PC-3 (cell line): ENCODE measurements at regions not wholly inside any gene's neighbourhood (a gene's known extent, or its start where the extent isn't known, plus 50 kb on each side); places are given as distances from the start of the nearest gene placed in this dataset.
"Not testable (repeated sequence)": the region's sequence is repeated elsewhere in the genome, so short reads cannot be mapped to it uniquely, and the experiment has no call there.

ENCODE experiments used
- ATAC-seq: fragments of 200-7000 bp; cut with Tn5 transposase; 2 replicates; pipeline ENCODE4 v1.9.1; 2020; ENCODE audit warnings: mild to moderate bottlenecking, moderate library complexity
- BruUV-seq: library from RNA; stranded (reverse); fragments of 400-500 nt; replicated peaks from 2 replicates; lab custom pipeline; 2021; lab: Mats Ljungman, UMichigan
- CTCF ChIA-PET: fragments of 300-600 bp; sonication (Branson Sonifier 250); formaldehyde crosslinking; loops from one replicate; lab custom pipeline; 2022; ENCODE audit warnings: antibody characterized with exemption; lab: Charles Lee
- POLR2A ChIA-PET: fragments of 300-600 bp; sonication (Branson Sonifier 250); formaldehyde crosslinking; loops from one replicate; lab custom pipeline; 2022; ENCODE audit warnings: antibody characterized with exemption; ENCODE audit not compliant: unreplicated experiment; lab: Charles Lee
- DNase-seq: peaks from one replicate; pipeline ENCODE4 v3.0.0-alpha.2; 2015
- H2AFZ ChIP-seq: fragments of 300-600 bp; sonication (generic); 2 replicates; pipeline ENCODE4 v1.6.0; 2016; ENCODE audit warnings: antibody characterized with exemption, low read length
- H3F3A ChIP-seq: fragments of 300-600 bp; sonication (generic); one replicate; pipeline ENCODE4 v1.6.0; 2017; ENCODE audit warnings: antibody characterized with exemption, low read length, control low read depth, mild to moderate bottlenecking; ENCODE audit not compliant: unreplicated experiment
- H3K27ac ChIP-seq: fragments of 300-600 bp; sonication (generic); 2 replicates; pipeline ENCODE4 v1.5.1; 2016; ENCODE audit warnings: mild to moderate bottlenecking, low read length
- H3K27me3 ChIP-seq: fragments of 300-600 bp; sonication (generic); 2 replicates; pipeline ENCODE4 v1.6.1; 2016; ENCODE audit warnings: low read length, mixed read lengths
- H3K36me3 ChIP-seq: fragments of 300-600 bp; sonication (generic); 2 replicates; pipeline ENCODE4 v1.6.1; 2016; ENCODE audit warnings: low read depth, mixed run types, low read length, mixed read lengths
- H3K4me1 ChIP-seq: fragments of 300-600 bp; sonication (generic); 2 replicates; pipeline ENCODE4 v1.5.1; 2016; ENCODE audit warnings: low read length; ENCODE audit not compliant: insufficient read depth
- H3K4me2 ChIP-seq: fragments of 300-600 bp; sonication (generic); 2 replicates; pipeline ENCODE4 v1.6.0; 2016; ENCODE audit warnings: low read length
- H3K4me3 ChIP-seq: fragments of 300-600 bp; sonication (generic); 2 replicates; pipeline ENCODE4 v1.5.1; 2016; ENCODE audit warnings: mild to moderate bottlenecking, low read length, mixed read lengths
- H3K79me2 ChIP-seq: fragments of 300-600 bp; sonication (generic); 2 replicates; pipeline ENCODE4 v1.6.1; 2017; ENCODE audit warnings: low read length, mixed read lengths
- H3K9ac ChIP-seq: fragments of 300-600 bp; sonication (generic); 2 replicates; pipeline ENCODE4 v1.6.0; 2016; ENCODE audit warnings: mild to moderate bottlenecking, low read length
- H3K9me2 ChIP-seq: fragments of 300-600 bp; sonication (generic); replicated peaks from 2 replicates; pipeline ENCODE4 v1.6.1; 2016; ENCODE audit warnings: mixed run types, low read length, mixed read lengths
- H3K9me3 ChIP-seq: fragments of 300-600 bp; sonication (generic); 2 replicates; pipeline ENCODE4 v1.6.1; 2016; ENCODE audit warnings: low read length, mixed read lengths
- H4K20me1 ChIP-seq: fragments of 300-600 bp; sonication (generic); 2 replicates; pipeline ENCODE4 v1.6.1; 2016; ENCODE audit warnings: low read length, mixed read lengths
- EZH2 ChIP-seq: fragments of 300-600 bp; sonication (generic); IDR thresholded peaks from one replicate; pipeline ENCODE4 v1.6.1; 2017; ENCODE audit warnings: antibody characterized with exemption, mild to moderate bottlenecking, low read length; ENCODE audit not compliant: unreplicated experiment
- EZH2phosphoT487 ChIP-seq: fragments of 300-600 bp; sonication (generic); IDR thresholded peaks from 2 replicates; pipeline ENCODE4 v1.6.1; 2018; ENCODE audit warnings: mild to moderate bottlenecking, antibody characterized with exemption, low read length, borderline replicate concordance
- intact Hi-C: fragments of 100-400 bp; cut with micrococcal nuclease; formaldehyde crosslinking; loops from 2 replicates; pipeline ENCODE4 v1.9.0; 2023
- TF ChIP-seq, protein P1 (sequence below): fragments of 300-600 bp; sonication (generic); conservative IDR thresholded peaks from 2 replicates; pipeline ENCODE4 v1.5.1; 2017; ENCODE audit warnings: antibody characterized with exemption, low read depth, mild to moderate bottlenecking, low read length

DNA sequence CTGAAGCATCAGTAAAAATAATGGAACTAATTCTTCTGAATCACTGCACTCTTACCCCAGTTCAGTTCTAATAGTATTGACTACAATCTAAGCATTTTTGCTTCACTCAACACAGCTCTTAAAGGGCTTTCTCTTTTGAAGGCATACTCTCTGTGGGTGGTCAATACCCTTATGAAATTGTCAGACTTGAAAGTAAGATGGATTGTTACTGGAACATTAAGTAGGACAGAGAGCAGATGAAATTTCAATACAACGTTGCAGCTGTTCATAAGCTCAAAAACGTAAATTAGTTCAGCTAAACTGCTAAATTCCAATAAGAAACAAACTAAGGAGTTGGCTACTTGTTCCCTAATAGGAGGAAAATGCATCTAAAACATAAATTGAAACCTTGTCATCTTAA lies 352.3 kb upstream of the TENM3 start:
- BruUV-seq, result no TSS peak
- ATAC-seq, result no peak
- POLR2A ChIA-PET, result no interaction called here

DNA sequence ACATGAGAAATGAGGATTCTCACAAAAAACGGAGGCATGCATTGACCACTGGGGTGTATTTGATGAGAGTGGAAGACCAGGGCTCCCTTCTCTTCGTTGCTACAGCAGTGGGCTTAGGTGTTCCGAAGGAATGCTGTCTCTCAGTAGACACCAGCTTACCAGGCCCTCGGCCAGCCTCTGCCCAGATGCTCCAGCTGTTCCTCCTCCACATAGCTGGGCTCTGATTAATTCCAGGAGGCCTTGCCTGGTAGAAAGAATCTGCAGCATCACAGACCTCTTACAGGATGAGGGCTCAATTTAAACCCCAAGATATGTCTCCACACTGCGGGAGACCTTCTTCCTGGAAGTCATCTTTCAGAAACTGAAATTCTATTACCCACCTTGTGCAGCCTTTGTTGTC lies 346.6 kb upstream of the TENM3 start:
- CTCF ChIA-PET, result no interaction called here
- intact Hi-C loops, result no loop called here
- BruUV-seq, result no TSS peak

More for the DNA sequence above, 352.3 kb upstream of the TENM3 start:
- TF ChIP-seq EZH2phosphoT487, result no peak
- no peak for TF ChIP-seq EZH2
- TF ChIP-seq, protein P1, sequence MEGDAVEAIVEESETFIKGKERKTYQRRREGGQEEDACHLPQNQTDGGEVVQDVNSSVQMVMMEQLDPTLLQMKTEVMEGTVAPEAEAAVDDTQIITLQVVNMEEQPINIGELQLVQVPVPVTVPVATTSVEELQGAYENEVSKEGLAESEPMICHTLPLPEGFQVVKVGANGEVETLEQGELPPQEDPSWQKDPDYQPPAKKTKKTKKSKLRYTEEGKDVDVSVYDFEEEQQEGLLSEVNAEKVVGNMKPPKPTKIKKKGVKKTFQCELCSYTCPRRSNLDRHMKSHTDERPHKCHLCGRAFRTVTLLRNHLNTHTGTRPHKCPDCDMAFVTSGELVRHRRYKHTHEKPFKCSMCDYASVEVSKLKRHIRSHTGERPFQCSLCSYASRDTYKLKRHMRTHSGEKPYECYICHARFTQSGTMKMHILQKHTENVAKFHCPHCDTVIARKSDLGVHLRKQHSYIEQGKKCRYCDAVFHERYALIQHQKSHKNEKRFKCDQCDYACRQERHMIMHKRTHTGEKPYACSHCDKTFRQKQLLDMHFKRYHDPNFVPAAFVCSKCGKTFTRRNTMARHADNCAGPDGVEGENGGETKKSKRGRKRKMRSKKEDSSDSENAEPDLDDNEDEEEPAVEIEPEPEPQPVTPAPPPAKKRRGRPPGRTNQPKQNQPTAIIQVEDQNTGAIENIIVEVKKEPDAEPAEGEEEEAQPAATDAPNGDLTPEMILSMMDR, result no peak
- Histone ChIP-seq H2AFZ (no peak overlapping the region), H3K4me3 (no peak overlapping the region), H3K36me3 (no peaks in the 10 kb centered on the region), H3K4me1 (no peaks in the 10 kb centered on the region), H3K9me3 (no peaks in the 10 kb centered on the region), H3K9ac (no peak overlapping the region), H3K9me2 (no peaks in the 10 kb centered on the region), H3K27ac (no peak overlapping the region), H4K20me1 (no peaks in the 10 kb centered on the region), H3K4me2 (no peak overlapping the region), H3K27me3 (0 out of 2 replicates have a peak, but pooled peaks cover 6% of the 10 kb centered on the region), H3K79me2 (no peaks in the 10 kb centered on the region), H3F3A (no peaks in the 10 kb centered on the region)
- CTCF ChIA-PET, result no interaction called here
- no peak for DNase-seq
- intact Hi-C loops, result no loop called here

DNA sequence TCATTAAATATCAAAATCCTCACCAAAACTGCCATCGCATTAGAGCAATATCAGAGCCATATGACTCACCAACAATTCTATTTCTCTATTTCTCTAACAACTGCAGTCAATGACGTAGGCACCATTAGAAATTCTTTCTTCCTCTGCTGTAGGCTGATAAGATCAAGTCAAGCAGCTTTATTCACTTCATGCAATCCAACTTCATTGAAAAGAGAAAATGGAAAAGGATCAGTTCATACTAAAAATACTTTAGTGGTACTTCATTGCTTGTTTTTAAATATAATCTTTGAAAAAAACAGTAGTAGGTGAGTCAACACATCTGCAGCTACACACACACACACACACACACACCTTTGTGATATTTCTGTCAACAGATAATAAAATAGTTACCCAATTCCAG lies 345.3 kb upstream of the TENM3 start:
- H4K20me1 ChIP-seq, result no peaks in the 10 kb centered on the region
- no peak overlapping the region for H3K4me3 ChIP-seq
- no peaks in the 10 kb centered on the region for H3K4me1 ChIP-seq
- H3K9me3 ChIP-seq, result no peaks in the 10 kb centered on the region
- intact Hi-C loops, result no loop called here
- ChIA-PET CTCF (no interaction called here), POLR2A (no interaction called here)
- H3K9ac ChIP-seq, result no peak overlapping the region
- H2AFZ ChIP-seq, result no peak overlapping the region
- no peak for DNase-seq
- H3F3A ChIP-seq, result no peaks in the 10 kb centered on the region
- no peak overlapping the region for H3K27ac ChIP-seq
- no peaks in the 10 kb centered on the region for H3K79me2 ChIP-seq
- H3K4me2 ChIP-seq, result no peak overlapping the region
- no peak for TF ChIP-seq EZH2phosphoT487
- TF ChIP-seq, protein P1, result no peak
- no peak for TF ChIP-seq EZH2
- H3K27me3 ChIP-seq, result 0 out of 2 replicates have a peak, but pooled peaks cover 6% of the 10 kb centered on the region
- no peaks in the 10 kb centered on the region for H3K36me3 ChIP-seq
- no peaks in the 10 kb centered on the region for H3K9me2 ChIP-seq
- BruUV-seq, result no TSS peak
- ATAC-seq, result no peak

More for the DNA sequence above, 346.6 kb upstream of the TENM3 start:
- Histone ChIP-seq H3K4me2 (no peak overlapping the region), H3K27ac (no peak overlapping the region), H3K4me3 (no peak overlapping the region), H2AFZ (no peak overlapping the region), H3F3A (no peaks in the 10 kb centered on the region), H4K20me1 (no peaks in the 10 kb centered on the region), H3K9me2 (no peaks in the 10 kb centered on the region), H3K9ac (no peak overlapping the region), H3K4me1 (no peaks in the 10 kb centered on the region), H3K27me3 (0 out of 2 replicates have a peak, but pooled peaks cover 6% of the 10 kb centered on the region), H3K79me2 (no peaks in the 10 kb centered on the region), H3K9me3 (no peaks in the 10 kb centered on the region), H3K36me3 (no peaks in the 10 kb centered on the region)
- POLR2A ChIA-PET, result no interaction called here
- no peak for DNase-seq
- no peak for TF ChIP-seq EZH2phosphoT487
- no peak for TF ChIP-seq EZH2
- ATAC-seq, result no peak

DNA sequence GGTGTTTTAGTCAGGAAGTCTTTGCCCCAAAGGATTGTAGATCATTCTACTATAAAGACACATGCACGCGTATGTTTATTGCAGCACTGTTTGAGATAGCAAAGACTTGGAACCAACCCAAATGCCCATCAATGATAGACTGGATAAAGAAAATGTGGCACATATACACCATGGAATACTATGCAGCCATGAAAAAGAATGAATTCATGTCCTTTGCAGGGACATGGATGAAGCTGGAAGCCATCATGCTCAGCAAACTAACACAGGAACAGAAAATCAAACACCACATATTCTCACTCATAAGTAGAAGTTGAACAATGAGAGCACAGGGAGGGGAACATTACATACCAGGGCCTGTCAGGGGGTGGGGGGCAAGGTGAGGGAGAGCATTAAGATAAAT lies 340.8 kb upstream of the TENM3 start:
- POLR2A ChIA-PET, H3K27me3 ChIP-seq, H3K4me3 ChIP-seq, DNase-seq, BruUV-seq, intact Hi-C loops, H2AFZ ChIP-seq, H3K27ac ChIP-seq, H3K4me2 ChIP-seq, H3F3A ChIP-seq, H3K79me2 ChIP-seq, H4K20me1 ChIP-seq, H3K9ac ChIP-seq, H3K4me1 ChIP-seq, ATAC-seq, H3K9me3 ChIP-seq, H3K36me3 ChIP-seq, CTCF ChIA-PET, H3K9me2 ChIP-seq: not testable (repeated sequence)
